Pancreas (tissue), 10 donors: ENCODE measurements at regions not wholly inside any gene's neighbourhood (a gene's known extent, or its start where the extent isn't known, plus 50 kb on each side); places are given as distances from the start of the nearest gene placed in this dataset.
"Not testable (repeated sequence)": the region's sequence is repeated elsewhere in the genome, so short reads cannot be mapped to it uniquely, and the experiment has no call there.

Experiments used
- ATAC-seq, 4 donors: fragments of 200-7000 bp; cut with Tn5 transposase; one replicate each; pipeline versions ENCODE4 v1.8.0 to v1.9.1; 2020; ENCODE audit warnings: mild to moderate bottlenecking in 4 of 4, moderate library complexity in 4 of 4
- DNase-seq, 6 donors: peaks; one replicate each; pipeline ENCODE4 v3.0.0-alpha.2; 2020
- FAIRE-seq: peaks from 2 replicates; lab custom pipeline; 2012; peaks lifted over from hg19 to GRCh38; lab: Jason Lieb, UNC
- H3K27ac ChIP-seq, 4 donors: fragments of 200-600 bp; sonication (generic); 1 replicate in 3 of 4; 2 replicates in 1 of 4; pipeline versions ENCODE4 v1.5.0 to v1.8.0; 2020
- H3K27me3 ChIP-seq, 4 donors: fragments of 200-600 bp; one replicate each; pipeline ENCODE4 v1.8.0; 2021
- H3K36me3 ChIP-seq, 3 donors: fragments of 200-600 bp; sonication (generic) in 1 of 3; one replicate each; pipeline versions ENCODE4 v1.5.0 to v1.8.0; 2020 to 2021
- H3K4me1 ChIP-seq, 3 donors: fragments of 200-600 bp; one replicate each; pipeline ENCODE4 v1.8.0; 2021
- H3K4me3 ChIP-seq, 4 donors: fragments of 200-600 bp; sonication (generic) in 2 of 4; one replicate each; pipeline versions ENCODE4 v1.5.0 to v1.8.0; 2020 to 2021
- H3K9me3 ChIP-seq, 4 donors: fragments of 200-600 bp; one replicate each; pipeline ENCODE4 v1.8.0; 2021
- WGBS, 2 donors: extraction: QIAGEN DNeasy Blood & Tissue Kit; methylation state at CpG; one replicate each; pipeline ENCODE4 v1.1.7; 2013; 5-methylcytosine and 5-hydroxymethylcytosine counted together
- intact Hi-C, 3 donors: fragments of 100-400 bp; cut with DNase I; formaldehyde crosslinking; loops; one replicate each; pipeline versions ENCODE4 v1.11.1 to v1.14.2; 2022
- TF ChIP-seq, protein P1 (sequence below), 4 donors: fragments of 200-600 bp; sonication (generic) in 3 of 4; IDR thresholded peaks; one replicate each; pipeline versions ENCODE4 v1.5.0 to v1.8.0; 2021; ENCODE audit warnings: antibody characterized with exemption in 4 of 4
- donor health status: healthy with polysubstance abuse.
- donor health status: DM: no; HTN: no; CAD: no; lungs with moderate emphysema.
- donor health status: DM: no; HTN: no; CAD: no.
- donor health status: control.
- donor health status: control.
- donor health status: Bipolar disorder and iron deficiency.
- donor health status: DM: yes; HTN: yes; CAD: no.
- donor health status: DM: no; HTN: no; CAD: no.
- donor health status: DM: no; HTN: no; CAD: no.
- donor health status: DM: yes; HTN: yes; CAD: no.

- Histone ChIP-seq H3K27ac (no peak overlapping the region), H3K9me3 (no peaks in the 10 kb centered on the region), H3K4me3 (no peak overlapping the region), H3K36me3 (no peaks in the 10 kb centered on the region), H3K4me1 (peaks cover 9 to 17% (median 13%) of the 10 kb centered on the region in 3 donors), H3K27me3 (no peaks in the 10 kb centered on the region)
- no peak for FAIRE-seq
- ATAC-seq, result no peak
- intact Hi-C loops, result no loop called here
- TF ChIP-seq, protein P1, sequence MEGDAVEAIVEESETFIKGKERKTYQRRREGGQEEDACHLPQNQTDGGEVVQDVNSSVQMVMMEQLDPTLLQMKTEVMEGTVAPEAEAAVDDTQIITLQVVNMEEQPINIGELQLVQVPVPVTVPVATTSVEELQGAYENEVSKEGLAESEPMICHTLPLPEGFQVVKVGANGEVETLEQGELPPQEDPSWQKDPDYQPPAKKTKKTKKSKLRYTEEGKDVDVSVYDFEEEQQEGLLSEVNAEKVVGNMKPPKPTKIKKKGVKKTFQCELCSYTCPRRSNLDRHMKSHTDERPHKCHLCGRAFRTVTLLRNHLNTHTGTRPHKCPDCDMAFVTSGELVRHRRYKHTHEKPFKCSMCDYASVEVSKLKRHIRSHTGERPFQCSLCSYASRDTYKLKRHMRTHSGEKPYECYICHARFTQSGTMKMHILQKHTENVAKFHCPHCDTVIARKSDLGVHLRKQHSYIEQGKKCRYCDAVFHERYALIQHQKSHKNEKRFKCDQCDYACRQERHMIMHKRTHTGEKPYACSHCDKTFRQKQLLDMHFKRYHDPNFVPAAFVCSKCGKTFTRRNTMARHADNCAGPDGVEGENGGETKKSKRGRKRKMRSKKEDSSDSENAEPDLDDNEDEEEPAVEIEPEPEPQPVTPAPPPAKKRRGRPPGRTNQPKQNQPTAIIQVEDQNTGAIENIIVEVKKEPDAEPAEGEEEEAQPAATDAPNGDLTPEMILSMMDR (IDR thresholded peaks at IDR 0.05), result no peak
- no peak for DNase-seq
- 73 to 99% methylated on average over 3 of the region's 3 CpGs for WGBS, 2 donors
Measured at GRCh38 chr6:118706702-118707101, 55.3 kb upstream of the CEP85L start.

GRCh38 chr6:118705544-118706491 lies 54.4 kb upstream of the CEP85L start:
- H3K36me3 ChIP-seq, result no peaks in the 10 kb centered on the region
- FAIRE-seq (no peak), DNase-seq (no peak), ATAC-seq (no peak)
- intact Hi-C loops, result no loop called here
- no peaks in the 10 kb centered on the region for H3K27me3 ChIP-seq
- 72 to 75% methylated on average over 4 of the region's 4 CpGs for WGBS, 2 donors
- no peak overlapping the region for H3K27ac ChIP-seq
- TF ChIP-seq, protein P1 (IDR thresholded peaks at IDR 0.05), result no peak
- no peaks in the 10 kb centered on the region for H3K9me3 ChIP-seq
- peaks cover 9 to 17% (median 13%) of the 10 kb centered on the region in 3 donors for H3K4me1 ChIP-seq
- no peak overlapping the region for H3K4me3 ChIP-seq

- DNase-seq (no peak), ATAC-seq (no peak), FAIRE-seq (no peak)
- Histone ChIP-seq H3K9me3 (no peaks in the 10 kb centered on the region), H3K4me3 (no peak overlapping the region), H3K36me3 (no peaks in the 10 kb centered on the region), H3K27me3 (no peaks in the 10 kb centered on the region), H3K4me1 (peaks cover 4 to 10% (median 8%) of the 10 kb centered on the region in 3 donors), H3K27ac (no peak overlapping the region)
- WGBS, 2 donors, result 75 to 79% methylated on average over 3 of the region's 3 CpGs
- intact Hi-C loops, result no loop called here
- TF ChIP-seq, protein P1 (IDR thresholded peaks at IDR 0.05), result no peak
Measured at GRCh38 chr6:118704915-118705314, 53.5 kb upstream of the CEP85L start.

DNA sequence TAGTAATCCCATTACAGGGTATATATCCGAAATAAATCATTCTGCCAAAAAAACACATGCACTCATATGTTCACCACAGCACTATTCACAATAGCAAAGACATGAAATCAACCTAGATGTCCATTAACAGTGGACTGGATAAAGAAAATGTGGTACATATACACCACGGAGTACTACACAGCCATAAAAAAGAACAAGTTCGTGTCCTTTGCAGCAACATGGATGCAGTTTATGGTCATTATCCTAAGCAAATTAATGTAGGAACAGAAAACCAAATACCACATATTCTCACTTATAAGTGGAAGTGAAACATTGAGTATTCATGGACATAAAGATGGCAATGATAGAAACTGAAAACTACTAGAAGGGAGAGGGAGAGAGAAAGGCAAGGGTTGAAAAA lies 49.9 kb upstream of the CEP85L start:
- FAIRE-seq, H3K27ac ChIP-seq, H3K36me3 ChIP-seq, H3K9me3 ChIP-seq, H3K4me1 ChIP-seq, H3K27me3 ChIP-seq, DNase-seq, H3K4me3 ChIP-seq, intact Hi-C loops, ATAC-seq: not testable (repeated sequence)
- 84 to 94% methylated on average over 3 of the region's 3 CpGs for WGBS, 2 donors
